ENCODE measurements at regions not wholly inside any gene's neighbourhood (a gene's known extent, or its start where the extent isn't known, plus 50 kb on each side); places are given as distances from the start of the nearest gene placed in this dataset.
"Not testable (repeated sequence)": the region's sequence is repeated elsewhere in the genome, so short reads cannot be mapped to it uniquely, and the experiment has no call there.

DNA sequence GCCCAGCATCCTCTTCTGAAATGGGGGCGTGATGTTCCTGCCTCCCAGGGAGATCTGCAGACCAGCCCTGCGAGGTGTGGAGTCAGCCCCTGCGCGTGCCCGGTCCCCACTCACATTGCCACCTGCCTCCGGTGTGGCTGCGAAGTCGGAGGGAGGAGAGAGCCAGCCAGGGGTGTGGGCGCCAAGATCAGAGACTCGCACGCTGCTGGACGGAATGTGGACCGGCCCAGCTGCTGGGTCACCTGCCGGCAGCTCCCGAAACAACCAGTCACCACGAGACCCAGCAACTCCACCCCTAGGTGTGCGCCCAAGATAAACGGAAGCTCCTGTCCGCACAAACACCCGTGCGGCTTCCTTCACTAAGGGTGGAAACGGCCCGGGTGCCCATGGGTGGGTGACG is 51.1 kb upstream of the EGFL7 start:
- DNase-seq (ENCODE audit: low read depth in 2 of 2) = no peak

DNA sequence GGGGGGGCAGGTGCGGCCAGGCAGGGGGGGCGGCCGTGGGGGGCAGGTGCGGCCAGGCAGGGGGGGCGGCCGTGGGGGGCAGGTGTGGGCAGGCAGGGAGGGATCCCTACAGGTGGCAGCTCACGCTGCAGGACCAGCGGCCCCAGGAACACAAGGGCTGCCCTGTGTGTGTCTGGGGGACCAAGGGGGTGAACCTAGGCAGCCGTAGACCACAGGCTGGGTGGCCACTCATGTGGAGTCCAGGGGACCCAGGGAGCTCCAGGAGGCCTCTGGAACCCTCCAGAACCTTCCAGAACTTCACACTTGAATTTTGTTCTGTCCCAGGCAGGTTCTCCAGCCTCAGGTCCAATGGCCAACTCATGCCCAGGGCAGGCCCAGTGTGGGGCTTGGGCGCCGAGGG is 51.6 kb upstream of the EGFL7 start:
- DNase-seq (ENCODE audit: low read depth in 2 of 2) = no peak

DNA sequence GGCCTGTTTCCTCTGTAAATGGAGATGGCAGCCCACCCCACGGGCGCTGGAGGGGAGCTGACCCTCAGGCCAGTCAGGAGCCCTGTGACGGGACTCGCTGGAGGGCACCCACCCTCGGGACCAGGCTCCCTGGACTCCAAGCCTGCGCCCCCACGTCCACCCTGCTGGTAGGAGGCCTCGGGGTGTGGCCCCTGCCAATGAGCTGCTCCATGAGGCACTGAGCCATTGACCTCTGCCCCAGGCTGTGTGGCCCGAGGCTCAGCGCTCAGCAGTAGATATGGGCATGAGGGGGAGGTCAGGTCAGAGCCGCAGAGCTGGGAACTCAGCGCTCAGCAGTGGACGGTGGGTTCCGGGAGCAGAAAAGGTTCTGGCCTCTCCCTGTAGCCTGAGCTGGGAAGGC is 52.3 kb upstream of the EGFL7 start:
- no peak for DNase-seq (ENCODE audit: low read depth in 2 of 2)

GRCh38 chr9:136609838-136610311 is 52.8 kb upstream of the EGFL7 start:
- no peak for DNase-seq (ENCODE audit: low read depth in 2 of 2)

GRCh38 chr9:136609160-136609475 is 53.6 kb upstream of the EGFL7 start:
- no peak for DNase-seq (ENCODE audit: low read depth in 2 of 2)

GRCh38 chr9:136608348-136609159 is 54.2 kb upstream of the EGFL7 start:
- DNase-seq (ENCODE audit: low read depth in 2 of 2) = no peak

DNA sequence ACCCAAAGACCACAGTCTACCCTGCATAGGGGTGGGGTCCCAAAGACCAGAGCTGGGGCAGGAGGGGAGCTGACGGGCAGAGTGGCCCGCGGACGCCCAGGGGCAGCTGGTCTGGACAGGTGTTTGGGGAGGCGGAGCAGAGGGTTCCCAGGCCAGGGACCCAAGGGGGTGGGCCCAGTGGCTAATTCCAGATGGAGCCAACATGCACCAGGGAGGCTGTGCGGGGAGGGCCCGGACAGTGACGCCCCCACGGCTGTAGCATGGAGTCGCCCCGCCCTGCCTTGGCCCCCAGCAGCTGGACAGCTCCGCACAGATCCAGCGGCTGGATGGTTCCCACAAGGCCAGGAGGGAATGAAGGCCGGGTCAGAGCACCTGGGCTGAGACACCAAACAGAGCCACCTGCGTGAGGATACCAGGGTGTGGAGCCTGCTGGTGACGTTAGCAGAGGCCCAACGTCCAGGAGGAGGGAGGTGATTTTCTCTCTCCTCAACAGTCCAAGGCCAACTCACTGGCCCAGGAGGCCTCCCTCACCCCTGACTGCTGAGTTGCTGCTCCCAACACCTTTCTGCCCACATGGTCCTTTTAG is 55.3 kb upstream of the EGFL7 start:
- DNase-seq (ENCODE audit: low read depth in 2 of 2) = no peak

- no peak for DNase-seq (ENCODE audit: low read depth in 2 of 2)
These were observed 55.9 kb upstream of the EGFL7 start for GRCh38 chr9:136606687-136607333.

DNA sequence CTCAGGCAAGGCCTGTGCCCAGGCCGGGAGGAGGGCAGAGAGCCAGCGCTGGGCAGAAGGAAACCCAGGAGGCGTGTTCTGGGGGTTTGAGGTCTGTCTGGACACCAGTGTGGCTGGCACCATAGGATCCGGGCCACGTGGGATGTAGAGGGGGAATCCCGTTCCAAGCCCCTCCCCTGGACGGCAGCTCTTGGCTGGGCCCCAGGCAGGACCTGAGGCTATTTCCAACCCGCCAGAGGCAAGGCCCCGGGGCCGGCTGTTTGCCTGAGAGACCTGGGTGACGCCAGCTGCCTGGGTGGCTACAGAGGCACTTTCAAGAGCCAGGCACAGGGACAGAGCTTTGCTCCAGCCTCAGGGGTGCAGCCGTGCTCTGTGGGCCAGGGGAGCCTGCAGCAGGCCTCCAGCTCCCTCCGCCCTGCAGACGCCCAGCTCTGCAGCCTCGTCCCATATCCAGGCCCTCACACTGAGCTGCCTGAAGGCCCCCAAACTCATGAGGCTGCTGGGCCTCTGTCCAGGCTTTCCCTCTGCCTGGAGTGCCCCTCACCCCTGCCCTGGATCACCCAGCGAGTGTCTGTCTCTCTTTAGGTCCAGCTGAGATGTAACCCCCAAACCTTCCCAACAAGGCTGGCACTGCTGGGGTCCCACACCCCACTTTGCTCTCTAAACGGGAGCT is 56.6 kb upstream of the EGFL7 start:
- DNase-seq (ENCODE audit: low read depth in 2 of 2) = peak in 1 of 2 donors; percentile 17

GRCh38 chr9:136604823-136605525 is 57.7 kb upstream of the EGFL7 start:
- DNase-seq (ENCODE audit: low read depth in 2 of 2) = no peak

DNA sequence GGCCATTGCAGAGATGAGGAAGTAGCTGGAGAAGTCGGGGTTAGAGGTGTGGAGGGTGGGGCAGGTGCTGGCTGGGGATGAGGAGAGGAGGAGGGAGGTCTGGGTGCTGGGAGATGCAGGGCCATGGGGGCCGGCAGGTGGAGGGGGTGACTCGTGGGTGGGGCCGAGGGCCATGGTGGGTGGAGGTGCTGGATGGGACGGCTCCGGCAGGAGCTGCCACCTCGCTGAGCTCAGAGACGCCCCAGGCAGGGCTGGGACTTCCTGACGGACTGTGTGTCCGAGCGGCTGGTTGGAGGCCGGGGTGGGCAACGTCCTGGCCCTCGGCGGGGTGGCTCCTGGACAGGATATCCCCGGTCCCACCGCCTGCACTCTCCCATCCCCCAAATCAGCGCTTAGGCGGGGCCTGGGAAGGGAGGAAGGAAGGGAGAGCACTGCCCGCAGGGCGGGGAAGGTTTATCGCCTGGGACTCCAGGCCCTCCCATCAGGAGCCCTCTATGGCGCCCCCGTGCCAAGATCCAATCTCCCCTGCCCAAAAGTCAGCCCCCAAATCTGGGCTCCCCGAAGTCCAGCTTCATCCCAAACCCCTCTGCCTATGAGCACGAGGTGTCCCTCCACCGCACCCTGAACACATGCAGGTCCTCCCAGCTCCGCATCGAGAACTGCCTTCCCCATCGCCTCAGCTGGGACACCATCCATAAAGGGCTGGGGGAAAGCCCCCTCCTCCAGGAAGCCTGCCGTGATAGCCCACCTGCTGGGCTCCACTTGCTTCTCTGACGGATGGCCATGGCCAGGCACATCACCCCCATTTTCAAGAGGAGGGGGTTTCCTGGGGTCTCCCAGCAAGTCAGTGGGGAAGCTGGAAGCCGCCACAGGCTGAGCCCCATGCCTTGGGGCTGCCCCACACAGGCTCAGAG is 58.3 kb upstream of the NOTCH1 start:
- DNase-seq (ENCODE audit: low read depth in 2 of 2) = peak in 1 of 2 donors; percentile 34

- no peak for DNase-seq (ENCODE audit: low read depth in 2 of 2)
These were observed 57.4 kb upstream of the NOTCH1 start for GRCh38 chr9:136603216-136603615.

- DNase-seq (ENCODE audit: low read depth in 2 of 2) = no peak
These were observed 56.5 kb upstream of the NOTCH1 start for GRCh38 chr9:136602193-136602885.

GRCh38 chr9:136601250-136601973 is 55.6 kb upstream of the NOTCH1 start:
- DNase-seq (ENCODE audit: low read depth in 2 of 2) = not testable (repeated sequence)

GRCh38 chr9:136599811-136600660 is 54.2 kb upstream of the NOTCH1 start:
- DNase-seq (ENCODE audit: low read depth in 2 of 2) = no peak

- DNase-seq (ENCODE audit: low read depth in 2 of 2) = no peak
These were observed 53.3 kb upstream of the NOTCH1 start for GRCh38 chr9:136599074-136599531.

DNA sequence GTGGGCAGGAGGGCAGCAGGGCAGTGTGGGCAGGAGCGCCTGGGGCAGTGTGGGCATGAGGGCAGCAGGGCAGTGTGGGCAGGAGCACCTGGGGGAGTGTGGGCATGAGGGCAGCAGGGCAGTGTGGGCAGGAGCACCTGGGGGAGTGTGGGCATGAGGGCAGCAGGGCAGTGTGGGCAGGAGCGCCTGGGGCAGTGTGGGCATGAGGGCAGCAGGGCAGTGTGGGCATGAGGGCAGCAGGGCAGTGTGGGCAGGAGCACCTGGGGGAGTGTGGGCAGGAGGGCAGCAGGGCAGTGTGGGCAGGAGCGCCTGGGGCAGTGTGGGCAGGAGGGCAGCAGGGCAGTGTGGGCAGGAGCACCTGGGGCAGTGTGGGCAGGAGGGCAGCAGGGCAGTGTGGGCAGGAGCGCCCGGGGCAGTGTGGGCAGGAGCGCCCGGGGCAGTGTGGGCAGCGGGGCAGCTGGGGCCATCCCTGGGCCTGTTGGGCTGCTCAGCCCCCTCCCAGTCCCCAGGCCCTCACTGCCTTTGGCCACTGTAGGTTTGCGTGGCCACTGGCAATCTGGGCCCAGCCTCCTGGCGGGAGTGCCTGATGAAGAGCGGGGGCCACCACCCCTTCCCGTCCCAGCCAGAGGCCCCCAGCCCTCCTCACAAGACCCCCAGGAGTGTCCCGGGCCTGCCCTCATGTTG is 52.7 kb upstream of the NOTCH1 start:
- DNase-seq (ENCODE audit: low read depth in 2 of 2) = not testable (repeated sequence)

DNA sequence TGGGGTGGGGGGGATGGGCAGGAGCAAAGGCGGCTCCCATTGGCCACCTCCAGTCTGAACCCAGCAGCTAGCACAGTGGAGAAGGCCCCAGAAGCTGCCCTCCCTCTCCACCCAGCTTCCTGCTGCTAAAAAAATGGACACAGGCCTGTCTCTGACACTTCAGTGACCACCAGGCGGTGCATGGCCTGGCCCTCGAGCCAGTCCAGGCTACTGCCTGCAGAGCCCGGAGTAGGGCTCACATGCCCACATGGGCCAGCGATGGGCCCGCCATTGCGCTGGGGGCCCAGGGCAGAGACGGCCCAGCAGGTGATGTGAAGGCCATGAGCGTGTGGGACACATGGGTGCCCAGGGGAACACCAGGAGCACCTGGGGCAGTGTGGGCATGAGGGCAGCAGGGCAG is 52.1 kb upstream of the NOTCH1 start:
- no peak for DNase-seq (ENCODE audit: low read depth in 2 of 2)
